SH-SY5Y (cell line): ENCODE measurements at regions not wholly inside any gene's neighbourhood (a gene's known extent, or its start where the extent isn't known, plus 50 kb on each side); places are given as distances from the start of the nearest gene placed in this dataset.

Source experiments
- GATA2 ChIP-seq: IDR thresholded peaks from 2 replicates; pipeline ENCODE4 v1.6.1; 2011; ENCODE audit warnings: mild to moderate bottlenecking, low read depth, low read length
- GATA3 ChIP-seq: IDR thresholded peaks from 2 replicates; pipeline ENCODE4 v1.6.1; 2011; ENCODE audit warnings: low read depth, mild to moderate bottlenecking, low read length, moderate library complexity

GRCh38 chr9:19597176-19597575, 188.4 kb downstream of the ACER2 start:
- TF ChIP-seq GATA3 (no peak), GATA2 (no peak)

GRCh38 chr9:19595003-19595402, 186.2 kb downstream of the ACER2 start:
- no peak for TF ChIP-seq GATA2
- TF ChIP-seq GATA3, result no peak

GRCh38 chr9:19587678-19588077, 178.9 kb downstream of the ACER2 start:
- TF ChIP-seq GATA3, result no peak
- TF ChIP-seq GATA2, result no peak

- TF ChIP-seq GATA3 (no peak), GATA2 (no peak)
These were observed 175.1 kb downstream of the ACER2 start for GRCh38 chr9:19583890-19584289.

GRCh38 chr9:19577411-19577810, 168.6 kb downstream of the ACER2 start:
- TF ChIP-seq GATA2 (no peak), GATA3 (no peak)

GRCh38 chr9:19568946-19569345, 160.1 kb downstream of the ACER2 start:
- TF ChIP-seq GATA3 (no peak), GATA2 (no peak)

GRCh38 chr9:19564396-19565061, 155.7 kb downstream of the ACER2 start:
- no peak for TF ChIP-seq GATA3
- TF ChIP-seq GATA2, result no peak

GRCh38 chr9:19555214-19555613, 146.4 kb downstream of the ACER2 start:
- TF ChIP-seq GATA2 (no peak), GATA3 (no peak)

- no peak for TF ChIP-seq GATA3
- no peak for TF ChIP-seq GATA2
These were observed 145.7 kb downstream of the ACER2 start for GRCh38 chr9:19554529-19554928.

- TF ChIP-seq GATA3 (no peak), GATA2 (no peak)
These were observed 144.6 kb downstream of the ACER2 start for GRCh38 chr9:19553441-19553840.

GRCh38 chr9:19552282-19553105, 143.7 kb downstream of the ACER2 start:
- TF ChIP-seq GATA2, result no peak
- no peak for TF ChIP-seq GATA3

GRCh38 chr9:19551124-19551929, 142.5 kb downstream of the ACER2 start:
- TF ChIP-seq GATA3 (no peak), GATA2 (no peak)

- TF ChIP-seq GATA2 (no peak), GATA3 (no peak)
These were observed 141.2 kb downstream of the ACER2 start for GRCh38 chr9:19550009-19550408.

- no peak for TF ChIP-seq GATA3
- TF ChIP-seq GATA2, result no peak
These were observed 124.6 kb downstream of the ACER2 start for GRCh38 chr9:19533373-19533772.
